ENCODE measurements at regions not wholly inside any gene's neighbourhood (a gene's known extent, or its start where the extent isn't known, plus 50 kb on each side); places are given as distances from the start of the nearest gene placed in this dataset.

GRCh38 chr13:33616130-33616529, 201.8 kb upstream of the RFC3 start:
- DNase-seq (ENCODE audit: low read depth in 2 of 2, low spot score in 1 of 2): no peak

- DNase-seq (ENCODE audit: low read depth in 2 of 2, low spot score in 1 of 2): no peak
Observed at GRCh38 chr13:33617055-33617454, 200.9 kb upstream of the RFC3 start.

GRCh38 chr13:33624253-33624652, 193.7 kb upstream of the RFC3 start:
- no peak for DNase-seq (ENCODE audit: low read depth in 2 of 2, low spot score in 1 of 2)

- DNase-seq (ENCODE audit: low read depth in 2 of 2, low spot score in 1 of 2): no peak
Observed at GRCh38 chr13:33624740-33625139, 193.2 kb upstream of the RFC3 start.

GRCh38 chr13:33626407-33626806, 191.5 kb upstream of the RFC3 start:
- DNase-seq (ENCODE audit: low read depth in 2 of 2, low spot score in 1 of 2): no peak

GRCh38 chr13:33628662-33629061, 189.3 kb upstream of the RFC3 start:
- DNase-seq (ENCODE audit: low read depth in 2 of 2, low spot score in 1 of 2): no peak

- DNase-seq (ENCODE audit: low read depth in 2 of 2, low spot score in 1 of 2): no peak
Observed at GRCh38 chr13:33629605-33630360, 188.2 kb upstream of the RFC3 start.

GRCh38 chr13:33633701-33634545, 184.0 kb upstream of the RFC3 start:
- no peak for DNase-seq (ENCODE audit: low read depth in 2 of 2, low spot score in 1 of 2)

- DNase-seq (ENCODE audit: low read depth in 2 of 2, low spot score in 1 of 2): no peak
Observed at GRCh38 chr13:33634546-33634982, 183.4 kb upstream of the RFC3 start.

GRCh38 chr13:33636243-33636642, 181.7 kb upstream of the RFC3 start:
- no peak for DNase-seq (ENCODE audit: low read depth in 2 of 2, low spot score in 1 of 2)

- no peak for DNase-seq (ENCODE audit: low read depth in 2 of 2, low spot score in 1 of 2)
Observed at GRCh38 chr13:33636955-33637670, 180.8 kb upstream of the RFC3 start.

GRCh38 chr13:33637978-33638743, 179.8 kb upstream of the RFC3 start:
- DNase-seq (ENCODE audit: low read depth in 2 of 2, low spot score in 1 of 2): no peak

GRCh38 chr13:33639158-33639557, 178.8 kb upstream of the RFC3 start:
- no peak for DNase-seq (ENCODE audit: low read depth in 2 of 2, low spot score in 1 of 2)

- DNase-seq (ENCODE audit: low read depth in 2 of 2, low spot score in 1 of 2): no peak
Observed at GRCh38 chr13:33639626-33640080, 178.3 kb upstream of the RFC3 start.

GRCh38 chr13:33640832-33641231, 177.1 kb upstream of the RFC3 start:
- no peak for DNase-seq (ENCODE audit: low read depth in 2 of 2, low spot score in 1 of 2)

- no peak for DNase-seq (ENCODE audit: low read depth in 2 of 2, low spot score in 1 of 2)
Observed at GRCh38 chr13:33642374-33643065, 175.4 kb upstream of the RFC3 start.

GRCh38 chr13:33644581-33645543, 173.1 kb upstream of the RFC3 start:
- DNase-seq (ENCODE audit: low read depth in 2 of 2, low spot score in 1 of 2): no peak

GRCh38 chr13:33645591-33646554, 172.1 kb upstream of the RFC3 start:
- no peak for DNase-seq (ENCODE audit: low read depth in 2 of 2, low spot score in 1 of 2)
